ENCODE measurements at regions not wholly inside any gene's neighbourhood (a gene's known extent, or its start where the extent isn't known, plus 50 kb on each side); places are given as distances from the start of the nearest gene placed in this dataset.

- DNase-seq (ENCODE audit: low read depth, low spot score) = peak; percentile 14
- peak overlapping the region; percentile 24 for H3K27ac ChIP-seq
These were observed 112.3 kb upstream of the BCOR start for GRCh38 chrX:40209951-40210617.

GRCh38 chrX:40207626-40208025, 109.9 kb upstream of the BCOR start:
- DNase-seq (ENCODE audit: low read depth, low spot score) = no peak
- no peak overlapping the region for H3K27ac ChIP-seq

GRCh38 chrX:40205471-40205870, 107.7 kb upstream of the BCOR start:
- no peak overlapping the region for H3K27ac ChIP-seq
- no peak for DNase-seq (ENCODE audit: low read depth, low spot score)

- no peak for DNase-seq (ENCODE audit: low read depth, low spot score)
- H3K27ac ChIP-seq = no peak overlapping the region
These were observed 104.7 kb upstream of the BCOR start for GRCh38 chrX:40202456-40202855.

GRCh38 chrX:40201329-40201885, 103.6 kb upstream of the BCOR start:
- H3K27ac ChIP-seq = no peak overlapping the region
- no peak for DNase-seq (ENCODE audit: low read depth, low spot score)

GRCh38 chrX:40199704-40200103, 101.9 kb upstream of the BCOR start:
- no peak for DNase-seq (ENCODE audit: low read depth, low spot score)
- no peak overlapping the region for H3K27ac ChIP-seq

- DNase-seq (ENCODE audit: low read depth, low spot score) = no peak
- H3K27ac ChIP-seq = no peak overlapping the region
These were observed 99.3 kb upstream of the BCOR start for GRCh38 chrX:40197071-40197470.

- H3K27ac ChIP-seq = no peak overlapping the region
- DNase-seq (ENCODE audit: low read depth, low spot score) = no peak
These were observed 97.6 kb upstream of the BCOR start for GRCh38 chrX:40195368-40195767.

- H3K27ac ChIP-seq = no peak overlapping the region
- DNase-seq (ENCODE audit: low read depth, low spot score) = no peak
These were observed 94.4 kb upstream of the BCOR start for GRCh38 chrX:40192196-40192595.

GRCh38 chrX:40189637-40190036, 91.9 kb upstream of the BCOR start:
- no peak for DNase-seq (ENCODE audit: low read depth, low spot score)
- H3K27ac ChIP-seq = no peak overlapping the region

- DNase-seq (ENCODE audit: low read depth, low spot score) = no peak
- H3K27ac ChIP-seq = no peak overlapping the region
These were observed 91.0 kb upstream of the BCOR start for GRCh38 chrX:40188573-40189417.

GRCh38 chrX:40184968-40185367, 87.2 kb upstream of the BCOR start:
- no peak overlapping the region for H3K27ac ChIP-seq
- DNase-seq (ENCODE audit: low read depth, low spot score) = no peak

GRCh38 chrX:40182615-40183014, 84.9 kb upstream of the BCOR start:
- no peak overlapping the region for H3K27ac ChIP-seq
- DNase-seq (ENCODE audit: low read depth, low spot score) = no peak

- no peak for DNase-seq (ENCODE audit: low read depth, low spot score)
- H3K27ac ChIP-seq = no peak overlapping the region
These were observed 84.3 kb upstream of the BCOR start for GRCh38 chrX:40182095-40182494.

GRCh38 chrX:40179283-40179682, 81.5 kb upstream of the BCOR start:
- DNase-seq (ENCODE audit: low read depth, low spot score) = no peak
- H3K27ac ChIP-seq = no peak overlapping the region

GRCh38 chrX:40177942-40178715, 80.4 kb upstream of the BCOR start:
- no peak overlapping the region for H3K27ac ChIP-seq
- no peak for DNase-seq (ENCODE audit: low read depth, low spot score)

GRCh38 chrX:40177489-40177888, 79.7 kb upstream of the BCOR start:
- DNase-seq (ENCODE audit: low read depth, low spot score) = no peak
- no peak overlapping the region for H3K27ac ChIP-seq

GRCh38 chrX:40177117-40177430, 79.3 kb upstream of the BCOR start:
- H3K27ac ChIP-seq = no peak overlapping the region

GRCh38 chrX:40176351-40177116, 78.8 kb upstream of the BCOR start:
- H3K27ac ChIP-seq = peak overlapping the region; percentile 56
- DNase-seq (ENCODE audit: low read depth, low spot score) = no peak

More at GRCh38 chrX:40177117-40177430, 79.3 kb upstream of the BCOR start:
- no peak for DNase-seq (ENCODE audit: low read depth, low spot score)
